Smooth muscle cell (in vitro differentiated cells): ENCODE measurements at regions not wholly inside any gene's neighbourhood (a gene's known extent, or its start where the extent isn't known, plus 50 kb on each side); places are given as distances from the start of the nearest gene placed in this dataset.

Source experiments
- DNase-seq: peaks from one replicate; lab custom pipeline; 2025; ENCODE audit not compliant: unreplicated experiment; lab: John Stamatoyannopoulos, UW
- H2AFZ ChIP-seq: fragments of 200-600 bp; sonication (generic); 2 replicates; pipeline ENCODE4 v1.6.0; 2016; ENCODE audit warnings: antibody characterized with exemption, low read depth, mild to moderate bottlenecking
- H3F3A ChIP-seq: fragments of 200-600 bp; sonication (generic); 2 replicates; pipeline ENCODE4 v1.6.0; 2017; ENCODE audit warnings: antibody characterized with exemption, low read depth
- H3K27ac ChIP-seq: fragments of 200-600 bp; sonication (generic); 2 replicates; pipeline ENCODE4 v1.5.1; 2016; ENCODE audit warnings: low read depth, mild to moderate bottlenecking
- H3K27me3 ChIP-seq: fragments of 200-600 bp; sonication (generic); 2 replicates; pipeline ENCODE4 v1.6.1; 2016; ENCODE audit warnings: low read depth, mild to moderate bottlenecking
- H3K36me3 ChIP-seq: fragments of 200-600 bp; sonication (generic); 2 replicates; pipeline ENCODE4 v1.5.1; 2016; ENCODE audit warnings: low read depth
- H3K4me1 ChIP-seq: fragments of 200-600 bp; sonication (generic); 2 replicates; pipeline ENCODE4 v1.5.1; 2016; ENCODE audit warnings: low read depth
- H3K4me2 ChIP-seq: fragments of 200-600 bp; sonication (generic); 2 replicates; pipeline ENCODE4 v1.6.0; 2016; ENCODE audit warnings: mild to moderate bottlenecking
- H3K4me3 ChIP-seq: fragments of 200-600 bp; sonication (generic); 2 replicates; pipeline ENCODE4 v1.5.1; 2016; ENCODE audit warnings: mild to moderate bottlenecking
- H3K79me2 ChIP-seq: fragments of 200-600 bp; sonication (generic); 2 replicates; pipeline ENCODE4 v1.6.0; 2016; ENCODE audit warnings: low read depth, mild to moderate bottlenecking
- H3K9ac ChIP-seq: fragments of 200-600 bp; sonication (generic); 2 replicates; pipeline ENCODE4 v1.6.0; 2016; ENCODE audit warnings: low read depth
- H3K9me3 ChIP-seq: fragments of 200-600 bp; sonication (generic); replicated peaks from 2 replicates; pipeline ENCODE4 v1.5.1; 2016; ENCODE audit warnings: low read depth
- H4K20me1 ChIP-seq: fragments of 200-600 bp; sonication (generic); 2 replicates; pipeline ENCODE4 v1.6.0; 2016; ENCODE audit warnings: low read depth
- WGBS: methylation state at CpG from one replicate; pipeline ENCODE4 v1.1.7; 2016; ENCODE audit warnings: low lambda C conversion rate; 5-methylcytosine and 5-hydroxymethylcytosine counted together
- TF ChIP-seq, protein P1 (sequence below): fragments of 200-600 bp; sonication (generic); IDR thresholded peaks from 2 replicates; pipeline ENCODE4 v1.5.1; 2017; ENCODE audit warnings: borderline replicate concordance, mild to moderate bottlenecking, antibody characterized with exemption; ENCODE audit not compliant: insufficient read depth, poor library complexity, severe bottlenecking

GRCh38 chr4:136803433-136803832, 728.9 kb downstream of the PCDH18 start:
- Histone ChIP-seq H3K4me1 (no peaks in the 10 kb centered on the region), H3K27me3 (no peaks in the 10 kb centered on the region), H3K9me3 (no peaks in the 10 kb centered on the region), H4K20me1 (no peaks in the 10 kb centered on the region), H3K27ac (no peak overlapping the region), H3K4me3 (no peak overlapping the region), H3K4me2 (no peak overlapping the region), H2AFZ (no peak overlapping the region), H3K9ac (no peak overlapping the region), H3F3A (no peaks in the 10 kb centered on the region), H3K36me3 (no peaks in the 10 kb centered on the region), H3K79me2 (no peaks in the 10 kb centered on the region)
- TF ChIP-seq, protein P1, sequence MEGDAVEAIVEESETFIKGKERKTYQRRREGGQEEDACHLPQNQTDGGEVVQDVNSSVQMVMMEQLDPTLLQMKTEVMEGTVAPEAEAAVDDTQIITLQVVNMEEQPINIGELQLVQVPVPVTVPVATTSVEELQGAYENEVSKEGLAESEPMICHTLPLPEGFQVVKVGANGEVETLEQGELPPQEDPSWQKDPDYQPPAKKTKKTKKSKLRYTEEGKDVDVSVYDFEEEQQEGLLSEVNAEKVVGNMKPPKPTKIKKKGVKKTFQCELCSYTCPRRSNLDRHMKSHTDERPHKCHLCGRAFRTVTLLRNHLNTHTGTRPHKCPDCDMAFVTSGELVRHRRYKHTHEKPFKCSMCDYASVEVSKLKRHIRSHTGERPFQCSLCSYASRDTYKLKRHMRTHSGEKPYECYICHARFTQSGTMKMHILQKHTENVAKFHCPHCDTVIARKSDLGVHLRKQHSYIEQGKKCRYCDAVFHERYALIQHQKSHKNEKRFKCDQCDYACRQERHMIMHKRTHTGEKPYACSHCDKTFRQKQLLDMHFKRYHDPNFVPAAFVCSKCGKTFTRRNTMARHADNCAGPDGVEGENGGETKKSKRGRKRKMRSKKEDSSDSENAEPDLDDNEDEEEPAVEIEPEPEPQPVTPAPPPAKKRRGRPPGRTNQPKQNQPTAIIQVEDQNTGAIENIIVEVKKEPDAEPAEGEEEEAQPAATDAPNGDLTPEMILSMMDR, result no peak
- WGBS, result 71% methylated on average over 3 of the region's 3 CpGs
- DNase-seq, result no peak

- TF ChIP-seq, protein P1, result no peak
- Histone ChIP-seq H2AFZ (no peak overlapping the region), H3K9ac (no peak overlapping the region), H4K20me1 (no peaks in the 10 kb centered on the region), H3K79me2 (no peaks in the 10 kb centered on the region), H3K4me3 (no peak overlapping the region), H3K36me3 (no peaks in the 10 kb centered on the region), H3K27ac (no peak overlapping the region), H3K9me3 (no peaks in the 10 kb centered on the region), H3K4me2 (no peak overlapping the region), H3K27me3 (no peaks in the 10 kb centered on the region), H3F3A (no peaks in the 10 kb centered on the region), H3K4me1 (no peaks in the 10 kb centered on the region)
- no peak for DNase-seq
- 86% methylated on average over 3 of the region's 3 CpGs for WGBS
Measured at GRCh38 chr4:136800248-136800647, 732.0 kb downstream of the PCDH18 start.

- Histone ChIP-seq H3K36me3 (no peaks in the 10 kb centered on the region), H3K4me1 (no peaks in the 10 kb centered on the region), H3F3A (no peaks in the 10 kb centered on the region), H3K4me3 (no peak overlapping the region), H3K27me3 (no peaks in the 10 kb centered on the region), H3K9ac (no peak overlapping the region), H3K4me2 (no peak overlapping the region), H2AFZ (no peak overlapping the region), H3K79me2 (no peaks in the 10 kb centered on the region), H4K20me1 (no peaks in the 10 kb centered on the region), H3K9me3 (no peaks in the 10 kb centered on the region), H3K27ac (no peak overlapping the region)
- WGBS, result 56% methylated on average over 3 of the region's 3 CpGs
- DNase-seq, result no peak
- TF ChIP-seq, protein P1, result no peak
Measured at GRCh38 chr4:136796953-136797352, 735.3 kb downstream of the PCDH18 start.

DNA sequence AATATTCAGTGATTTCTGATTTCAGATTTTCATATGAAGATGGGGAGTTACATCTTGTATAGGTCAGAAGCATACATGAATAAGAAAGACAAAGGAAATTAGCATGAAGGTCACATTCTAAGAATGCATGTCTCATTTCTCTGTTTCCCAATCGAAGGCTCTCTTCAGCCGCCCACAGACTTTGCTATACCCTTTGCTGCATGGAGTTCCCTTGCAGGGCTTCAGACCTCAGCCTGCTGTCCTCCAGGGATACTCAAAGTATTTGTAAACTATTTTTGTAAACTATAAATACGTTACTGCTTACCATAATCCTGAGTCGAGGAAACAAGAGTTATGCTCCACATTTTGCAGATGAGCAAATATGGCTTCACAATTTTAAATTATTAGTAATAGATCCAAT, 738.4 kb downstream of the PCDH18 start:
- H3K27me3 ChIP-seq, result no peaks in the 10 kb centered on the region
- no peak overlapping the region for H3K4me2 ChIP-seq
- no peaks in the 10 kb centered on the region for H3F3A ChIP-seq
- TF ChIP-seq, protein P1, result no peak
- no peak overlapping the region for H3K9ac ChIP-seq
- no peak overlapping the region for H3K27ac ChIP-seq
- DNase-seq, result no peak
- no peaks in the 10 kb centered on the region for H3K36me3 ChIP-seq
- no peak overlapping the region for H2AFZ ChIP-seq
- 67% methylated on average over 4 of the region's 4 CpGs for WGBS
- no peak overlapping the region for H3K4me3 ChIP-seq
- no peaks in the 10 kb centered on the region for H3K9me3 ChIP-seq
- no peaks in the 10 kb centered on the region for H4K20me1 ChIP-seq
- no peaks in the 10 kb centered on the region for H3K79me2 ChIP-seq
- H3K4me1 ChIP-seq, result no peaks in the 10 kb centered on the region
